GM12875 (cell line): ENCODE measurements at regions not wholly inside any gene's neighbourhood (a gene's known extent, or its start where the extent isn't known, plus 50 kb on each side); places are given as distances from the start of the nearest gene placed in this dataset.

ENCODE experiments used
- H3K4me3 ChIP-seq: one replicate; pipeline ENCODE4 v1.5.1; 2011; ENCODE audit warnings: low read depth, low read length, control low read depth
- TF ChIP-seq, protein P1 (sequence below): IDR thresholded peaks from 2 replicates; pipeline ENCODE4 v1.5.1; 2011; ENCODE audit warnings: low read depth, mild to moderate bottlenecking, control low read depth, inconsistent platforms, low read length, moderate library complexity, borderline replicate concordance; ENCODE audit not compliant: insufficient read depth

DNA sequence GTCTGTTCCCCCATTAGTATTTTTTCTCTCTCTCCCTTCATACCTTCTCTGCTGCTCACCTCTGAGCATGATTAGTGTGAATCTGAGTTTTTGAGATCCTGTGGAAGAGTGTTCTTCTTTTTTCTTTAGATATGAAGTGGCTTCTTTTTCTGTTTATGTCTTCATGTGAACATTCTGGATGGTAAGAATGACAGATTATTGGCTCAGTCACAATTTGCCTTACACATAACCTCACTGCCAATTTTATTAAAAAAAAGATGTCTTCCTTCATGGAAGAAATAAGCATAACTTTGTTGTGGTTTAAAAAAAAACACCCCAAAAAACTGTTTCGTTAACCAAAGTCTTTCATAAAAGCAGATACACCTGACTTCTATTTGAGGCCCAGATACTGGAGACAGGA is 539.1 kb downstream of the PLCL1 start:
- no peak overlapping the region for H3K4me3 ChIP-seq
- TF ChIP-seq, protein P1, sequence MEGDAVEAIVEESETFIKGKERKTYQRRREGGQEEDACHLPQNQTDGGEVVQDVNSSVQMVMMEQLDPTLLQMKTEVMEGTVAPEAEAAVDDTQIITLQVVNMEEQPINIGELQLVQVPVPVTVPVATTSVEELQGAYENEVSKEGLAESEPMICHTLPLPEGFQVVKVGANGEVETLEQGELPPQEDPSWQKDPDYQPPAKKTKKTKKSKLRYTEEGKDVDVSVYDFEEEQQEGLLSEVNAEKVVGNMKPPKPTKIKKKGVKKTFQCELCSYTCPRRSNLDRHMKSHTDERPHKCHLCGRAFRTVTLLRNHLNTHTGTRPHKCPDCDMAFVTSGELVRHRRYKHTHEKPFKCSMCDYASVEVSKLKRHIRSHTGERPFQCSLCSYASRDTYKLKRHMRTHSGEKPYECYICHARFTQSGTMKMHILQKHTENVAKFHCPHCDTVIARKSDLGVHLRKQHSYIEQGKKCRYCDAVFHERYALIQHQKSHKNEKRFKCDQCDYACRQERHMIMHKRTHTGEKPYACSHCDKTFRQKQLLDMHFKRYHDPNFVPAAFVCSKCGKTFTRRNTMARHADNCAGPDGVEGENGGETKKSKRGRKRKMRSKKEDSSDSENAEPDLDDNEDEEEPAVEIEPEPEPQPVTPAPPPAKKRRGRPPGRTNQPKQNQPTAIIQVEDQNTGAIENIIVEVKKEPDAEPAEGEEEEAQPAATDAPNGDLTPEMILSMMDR = no peak

DNA sequence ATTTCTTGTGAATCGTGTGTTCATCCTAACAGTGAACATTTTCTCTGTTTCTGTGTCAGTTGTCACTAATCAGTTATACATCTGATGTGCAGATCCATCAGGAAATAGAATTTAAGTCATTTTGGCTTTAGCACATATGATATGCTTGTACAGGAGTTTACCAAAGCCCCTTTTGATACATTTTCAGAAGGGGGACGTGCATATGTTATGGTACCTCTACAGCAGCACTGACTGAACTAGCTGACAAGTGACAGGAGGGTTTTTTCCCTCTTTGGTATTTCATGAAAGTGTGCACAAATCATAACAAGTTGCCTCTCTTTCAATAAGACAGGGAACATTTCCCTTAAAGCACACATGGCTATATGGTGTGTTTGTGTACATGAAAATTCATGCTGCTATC is 536.5 kb downstream of the PLCL1 start:
- TF ChIP-seq, protein P1 = no peak
- H3K4me3 ChIP-seq = no peak overlapping the region

DNA sequence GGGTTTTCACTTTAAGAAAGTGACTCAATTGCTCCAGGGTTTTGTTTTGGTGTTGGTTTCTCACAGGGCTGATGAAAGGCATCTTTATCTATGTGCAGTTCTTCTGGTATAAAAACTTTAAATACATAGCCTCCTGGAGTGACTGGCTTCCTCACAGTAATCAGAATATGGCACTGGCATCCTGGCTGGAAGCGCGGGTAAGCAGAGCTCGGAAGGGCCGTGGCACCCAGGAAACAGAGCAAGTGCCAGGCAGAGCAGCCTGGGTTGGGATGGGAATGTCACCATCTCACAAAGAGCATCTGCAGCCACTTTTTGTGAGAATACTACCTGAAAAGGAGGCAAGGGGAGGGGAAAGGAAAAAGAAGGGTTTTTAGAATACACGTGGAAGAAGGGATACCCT is 534.7 kb downstream of the PLCL1 start:
- TF ChIP-seq, protein P1 = no peak
- no peak overlapping the region for H3K4me3 ChIP-seq

DNA sequence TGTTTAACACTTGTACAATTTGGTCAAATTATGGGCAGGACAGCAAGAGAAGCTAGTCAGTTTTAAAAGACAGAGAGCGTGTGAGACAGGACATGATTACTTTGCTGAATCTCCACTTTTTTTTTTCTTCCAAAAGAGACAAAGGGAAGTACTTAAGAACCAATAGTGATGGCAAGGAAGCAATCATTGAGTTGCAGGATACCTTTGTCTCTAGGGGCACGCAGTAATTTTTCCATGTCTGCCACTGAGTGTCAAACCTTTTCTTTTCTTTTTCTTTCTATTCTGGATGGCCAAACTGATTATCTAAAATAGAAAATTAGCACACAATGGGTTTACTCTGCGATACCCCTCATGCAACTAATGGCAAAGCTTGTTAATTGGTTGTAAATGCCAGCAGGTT is 533.0 kb downstream of the PLCL1 start:
- TF ChIP-seq, protein P1 = no peak
- H3K4me3 ChIP-seq = no peak overlapping the region

DNA sequence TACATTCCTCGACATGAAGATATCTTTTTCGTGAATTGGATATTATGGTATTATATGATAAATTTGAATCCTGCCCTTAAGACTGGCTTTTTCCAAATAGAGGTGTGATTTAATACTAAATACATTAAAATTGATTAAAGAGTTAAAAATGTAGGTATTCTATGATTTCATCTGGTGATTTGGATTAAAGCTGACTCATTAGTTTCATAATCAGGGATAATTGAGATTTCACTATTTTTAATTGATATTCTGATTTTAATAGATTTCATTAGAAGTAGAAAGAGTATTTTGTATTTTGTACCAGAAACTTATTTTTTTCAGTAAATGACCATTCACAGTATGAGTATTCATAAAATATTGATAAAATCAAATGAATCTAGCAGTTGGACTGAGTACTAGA is 524.1 kb downstream of the PLCL1 start:
- H3K4me3 ChIP-seq = no peak overlapping the region
- TF ChIP-seq, protein P1 = no peak

DNA sequence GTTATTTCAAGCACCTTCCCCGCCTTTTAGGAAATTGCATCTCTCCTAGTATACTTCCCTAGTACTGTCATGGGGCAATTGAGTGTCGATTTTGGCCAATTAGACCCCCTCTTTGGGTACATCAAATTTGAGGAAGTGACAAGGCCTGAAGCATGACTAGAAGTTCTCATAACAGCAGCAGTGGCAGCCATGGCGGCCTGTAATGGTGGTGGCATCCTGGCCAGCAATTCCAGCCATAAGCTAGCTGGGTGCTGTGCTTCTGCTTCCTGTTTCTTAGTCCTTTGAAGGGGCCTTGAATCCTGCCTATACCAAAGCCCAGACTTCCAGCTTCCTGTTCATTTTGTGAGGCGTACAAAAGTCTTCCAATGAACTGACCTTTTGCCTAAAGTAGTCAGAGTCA is 523.1 kb downstream of the PLCL1 start:
- TF ChIP-seq, protein P1 = no peak
- H3K4me3 ChIP-seq = no peak overlapping the region

DNA sequence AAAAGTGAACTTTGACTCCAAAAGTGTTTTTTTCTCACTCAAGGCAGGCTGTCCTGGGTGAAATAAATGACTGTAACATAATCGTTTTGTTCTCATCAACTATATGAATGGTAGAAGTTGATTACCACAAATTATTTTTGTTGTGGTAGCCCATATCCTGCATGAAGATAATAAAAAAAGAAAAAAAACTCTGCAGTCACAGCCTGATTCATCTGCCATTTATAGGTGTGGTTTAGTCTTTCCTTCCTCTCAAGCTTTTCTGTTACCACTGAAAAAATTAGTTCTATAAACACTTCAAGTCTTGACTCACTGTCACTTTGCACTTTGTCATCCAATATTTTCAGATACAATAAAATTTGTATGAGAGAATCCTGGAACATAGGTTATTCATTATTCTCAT is 522.0 kb downstream of the PLCL1 start:
- no peak overlapping the region for H3K4me3 ChIP-seq
- TF ChIP-seq, protein P1 = no peak
